C4-2B (cell line): ENCODE measurements at regions not wholly inside any gene's neighbourhood (a gene's known extent, or its start where the extent isn't known, plus 50 kb on each side); places are given as distances from the start of the nearest gene placed in this dataset.
"Not testable (repeated sequence)": the region's sequence is repeated elsewhere in the genome, so short reads cannot be mapped to it uniquely, and the experiment has no call there.

ENCODE experiments used
- H3K27ac ChIP-seq: fragments of 450-650 bp; 2 replicates; pipeline ENCODE4 v1.5.1; 2017
- ZFX ChIP-seq: fragments of 450-650 bp; IDR thresholded peaks from 2 replicates; pipeline ENCODE4 v1.6.1; 2017
- TF ChIP-seq, protein P1 (sequence below): fragments of 450-650 bp; conservative IDR thresholded peaks from 2 replicates; pipeline ENCODE4 v1.5.1; 2017; ENCODE audit warnings: mild to moderate bottlenecking

DNA sequence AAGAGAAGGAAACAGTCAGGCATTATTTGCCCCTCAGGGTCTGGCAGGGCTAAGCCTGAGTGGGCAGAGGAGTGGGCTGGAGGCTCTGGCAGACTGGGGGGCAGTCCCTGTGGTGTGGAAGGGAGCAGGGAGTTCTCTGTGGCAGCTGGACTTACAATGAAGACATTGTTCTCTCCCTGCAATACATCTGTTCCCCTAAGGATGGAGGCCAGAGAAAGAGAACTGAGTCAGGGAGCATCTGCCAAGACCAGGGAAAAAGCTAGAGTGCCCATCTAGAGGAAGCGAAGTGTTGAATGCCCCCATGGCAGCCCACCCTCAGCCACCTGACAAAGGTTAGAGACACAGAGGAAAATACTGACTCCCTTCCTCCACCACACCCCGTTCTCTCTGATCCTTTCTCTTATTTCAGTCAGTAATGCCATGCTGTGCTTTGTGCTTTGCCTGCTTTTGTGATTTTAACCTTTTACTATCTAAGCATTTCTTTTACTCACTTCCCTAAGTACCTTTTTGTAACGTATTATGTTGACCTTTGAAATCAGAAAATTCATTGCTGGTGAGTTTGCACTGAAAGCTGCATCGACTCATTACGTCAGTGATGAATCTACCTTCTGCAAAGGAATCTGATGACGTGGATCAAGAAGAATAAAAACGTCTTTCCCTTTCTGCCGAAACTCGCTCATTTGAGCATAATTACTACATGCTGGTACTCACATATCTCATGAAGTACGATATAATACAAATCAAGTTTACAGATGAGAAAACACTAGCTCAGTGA lies 76.0 kb downstream of the ACTL7B start:
- no peak overlapping the region for H3K27ac ChIP-seq
- TF ChIP-seq, protein P1, sequence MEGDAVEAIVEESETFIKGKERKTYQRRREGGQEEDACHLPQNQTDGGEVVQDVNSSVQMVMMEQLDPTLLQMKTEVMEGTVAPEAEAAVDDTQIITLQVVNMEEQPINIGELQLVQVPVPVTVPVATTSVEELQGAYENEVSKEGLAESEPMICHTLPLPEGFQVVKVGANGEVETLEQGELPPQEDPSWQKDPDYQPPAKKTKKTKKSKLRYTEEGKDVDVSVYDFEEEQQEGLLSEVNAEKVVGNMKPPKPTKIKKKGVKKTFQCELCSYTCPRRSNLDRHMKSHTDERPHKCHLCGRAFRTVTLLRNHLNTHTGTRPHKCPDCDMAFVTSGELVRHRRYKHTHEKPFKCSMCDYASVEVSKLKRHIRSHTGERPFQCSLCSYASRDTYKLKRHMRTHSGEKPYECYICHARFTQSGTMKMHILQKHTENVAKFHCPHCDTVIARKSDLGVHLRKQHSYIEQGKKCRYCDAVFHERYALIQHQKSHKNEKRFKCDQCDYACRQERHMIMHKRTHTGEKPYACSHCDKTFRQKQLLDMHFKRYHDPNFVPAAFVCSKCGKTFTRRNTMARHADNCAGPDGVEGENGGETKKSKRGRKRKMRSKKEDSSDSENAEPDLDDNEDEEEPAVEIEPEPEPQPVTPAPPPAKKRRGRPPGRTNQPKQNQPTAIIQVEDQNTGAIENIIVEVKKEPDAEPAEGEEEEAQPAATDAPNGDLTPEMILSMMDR, result no peak
- TF ChIP-seq ZFX, result no peak

DNA sequence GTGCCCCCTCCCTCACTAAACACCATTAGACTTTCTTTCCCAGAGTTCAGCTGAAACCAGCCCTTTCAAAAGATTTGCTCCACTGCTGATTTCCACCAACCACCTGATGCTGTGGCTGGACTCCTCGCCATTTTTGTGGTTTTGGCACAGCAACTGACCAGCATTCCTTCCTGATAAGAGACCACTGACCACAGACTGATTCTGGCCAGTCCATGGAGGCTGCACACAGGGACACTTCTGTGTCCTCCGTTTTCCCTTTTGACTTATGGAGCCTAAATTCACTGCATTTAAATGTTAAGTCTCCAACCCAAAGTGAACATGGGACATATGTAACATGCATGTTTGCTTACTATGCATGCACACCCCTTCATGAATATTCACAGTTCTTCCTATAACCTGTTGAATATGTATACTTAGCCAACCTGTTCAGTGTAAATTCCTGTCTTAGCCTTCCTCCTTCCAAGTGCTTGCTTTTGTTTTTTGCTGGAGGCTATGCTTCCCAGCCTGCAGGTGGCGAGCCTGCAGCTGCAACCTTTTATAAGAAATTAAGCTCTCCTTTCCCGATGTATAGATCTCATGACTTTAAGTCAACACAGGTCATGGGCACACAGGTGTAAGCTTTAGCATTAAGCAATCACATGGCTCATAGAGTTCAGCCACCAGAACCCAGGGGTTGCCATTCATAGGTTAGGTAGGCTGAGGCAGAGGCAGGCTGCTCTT lies 78.7 kb downstream of the ACTL7B start:
- TF ChIP-seq, protein P1, result peak; percentile 72
- TF ChIP-seq ZFX, result no peak
- no peak overlapping the region for H3K27ac ChIP-seq

DNA sequence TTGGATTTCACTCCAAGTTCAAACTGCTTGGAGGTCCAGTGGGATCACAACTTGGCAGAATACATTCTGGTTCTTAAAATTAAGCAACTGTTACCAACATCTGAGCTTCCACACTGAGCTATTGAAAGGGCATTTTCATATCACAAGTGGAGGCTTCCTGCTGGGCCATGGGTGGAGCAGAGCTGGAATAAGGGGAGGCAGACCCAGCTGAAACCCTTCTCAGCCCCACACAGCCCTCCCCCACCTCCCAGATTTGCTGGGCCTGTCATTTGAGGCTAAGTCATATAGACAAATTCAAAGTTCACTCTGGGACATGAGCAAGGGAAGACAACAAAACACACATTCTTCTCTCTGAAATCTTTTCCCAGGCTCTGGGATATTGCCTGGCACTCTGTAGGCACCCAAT lies 79.9 kb downstream of the ACTL7B start:
- TF ChIP-seq ZFX, result no peak
- TF ChIP-seq, protein P1, result no peak

DNA sequence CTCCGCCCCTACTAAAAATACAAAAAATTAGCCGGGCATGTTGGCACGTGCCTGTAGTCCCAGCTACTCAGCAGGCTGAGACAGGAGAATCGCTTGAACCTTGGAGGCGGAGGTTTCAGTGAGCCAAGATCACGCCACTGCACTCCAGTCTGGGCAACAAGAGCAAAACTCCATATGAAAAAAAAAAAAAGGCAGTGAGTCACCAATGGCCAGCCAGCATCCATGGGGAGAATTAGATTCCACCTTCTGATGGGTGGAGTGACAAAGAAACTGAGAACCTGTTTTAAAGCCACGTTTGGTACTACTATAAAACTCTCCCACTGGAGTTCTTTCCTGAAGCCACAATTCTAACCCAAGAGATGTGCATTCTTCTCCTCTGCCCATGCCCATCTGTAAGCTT lies 81.7 kb downstream of the ACTL7B start:
- not testable (repeated sequence) for H3K27ac ChIP-seq

More for the DNA sequence above, 79.9 kb downstream of the ACTL7B start:
- H3K27ac ChIP-seq, result no peak overlapping the region

DNA sequence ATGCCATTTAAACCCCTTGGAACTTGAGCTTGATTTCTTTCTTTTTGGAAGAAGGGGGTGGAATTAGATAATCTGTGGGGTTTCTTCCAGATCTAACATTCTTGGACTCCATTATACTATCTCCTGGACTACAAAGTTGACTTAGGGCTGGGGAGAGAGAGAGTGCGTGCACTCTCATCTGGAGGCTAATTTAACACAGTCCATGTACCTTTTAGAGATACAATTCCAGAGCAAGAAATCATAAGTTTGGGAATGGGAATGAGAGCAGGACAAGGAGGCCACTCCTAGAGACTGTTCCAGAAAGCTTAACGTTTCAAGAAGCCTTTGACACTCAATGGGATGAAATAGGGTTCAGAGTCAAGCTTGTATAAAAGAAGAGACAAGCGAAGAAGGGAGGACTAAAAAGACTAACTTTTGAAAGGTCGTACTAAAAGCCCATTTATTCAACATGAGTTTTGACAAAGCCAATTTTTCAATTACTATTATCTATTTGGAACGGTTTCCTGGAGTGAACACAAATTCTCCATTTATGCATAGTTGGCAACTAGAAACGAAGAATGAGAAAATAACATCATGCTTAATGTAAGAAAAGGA lies 83.4 kb downstream of the ACTL7B start:
- TF ChIP-seq, protein P1, result no peak
- TF ChIP-seq ZFX, result no peak

DNA sequence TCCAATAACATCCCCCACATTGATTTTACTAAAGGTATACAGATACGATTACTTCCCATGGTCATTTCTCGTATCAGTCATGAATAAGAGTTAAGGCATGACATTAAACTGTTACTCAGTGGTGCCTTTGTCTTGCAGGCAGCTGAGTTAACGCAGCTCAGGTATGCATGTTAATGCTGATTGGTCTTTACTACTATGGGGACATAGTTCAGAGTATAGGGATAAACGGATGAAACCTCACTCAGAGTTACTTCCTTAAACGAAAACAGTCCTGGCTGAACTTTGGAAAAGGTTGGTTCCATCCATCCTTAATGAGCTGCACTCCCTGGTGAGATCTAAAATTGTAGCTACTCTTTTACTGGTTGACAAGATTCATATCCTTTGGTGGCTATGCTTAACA lies 87.0 kb downstream of the ACTL7B start:
- TF ChIP-seq, protein P1, result no peak
- TF ChIP-seq ZFX, result no peak
- H3K27ac ChIP-seq, result no peak overlapping the region

More for the DNA sequence above, 83.4 kb downstream of the ACTL7B start:
- no peak overlapping the region for H3K27ac ChIP-seq

DNA sequence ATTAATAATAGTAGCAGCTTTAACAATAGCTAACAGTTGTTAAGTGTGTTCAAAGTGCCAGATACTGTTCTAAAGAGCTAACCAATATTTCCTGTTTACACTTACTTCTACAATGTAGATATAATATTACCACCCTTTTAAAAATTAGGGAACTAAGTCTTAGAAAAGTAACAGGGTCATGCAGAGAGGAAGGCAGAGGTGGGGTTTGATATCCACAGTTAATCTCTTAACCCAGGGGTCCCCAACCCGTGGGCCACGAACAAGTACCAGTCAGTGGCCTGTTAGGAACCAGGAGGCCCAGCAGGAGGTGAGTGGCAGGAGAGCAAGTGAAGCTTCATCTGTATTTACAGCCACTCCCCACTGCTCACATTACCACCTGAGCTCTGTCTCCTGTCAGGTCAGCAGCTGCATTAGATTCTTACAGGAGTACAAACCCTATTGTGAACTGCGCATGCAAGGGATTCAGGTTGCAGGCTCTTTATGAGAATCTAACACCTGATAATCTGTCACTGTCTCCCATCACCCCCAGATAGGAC lies 89.1 kb downstream of the ACTL7B start:
- H3K27ac ChIP-seq, result no peak overlapping the region
- TF ChIP-seq, protein P1, result no peak
- TF ChIP-seq ZFX, result no peak
